Hepatocyte (in vitro differentiated cells): ENCODE measurements at regions not wholly inside any gene's neighbourhood (a gene's known extent, or its start where the extent isn't known, plus 50 kb on each side); places are given as distances from the start of the nearest gene placed in this dataset.

Experiments
- DNase-seq: peaks from one replicate; pipeline ENCODE4 v3.0.0-alpha.2; 2016; ENCODE audit warnings: low spot score
- H2AFZ ChIP-seq: fragments of 200-600 bp; sonication (generic); 2 replicates; pipeline ENCODE4 v1.6.0; 2016; ENCODE audit warnings: antibody characterized with exemption, mild to moderate bottlenecking
- H3K27ac ChIP-seq: fragments of 200-600 bp; sonication (generic); 2 replicates; pipeline ENCODE4 v1.5.1; 2016; ENCODE audit warnings: mild to moderate bottlenecking
- H3K27me3 ChIP-seq: fragments of 200-600 bp; sonication (generic); 2 replicates; pipeline ENCODE4 v1.6.1; 2016
- H3K36me3 ChIP-seq: fragments of 200-600 bp; sonication (generic); replicated peaks from 2 replicates; pipeline ENCODE4 v1.5.1; 2016; ENCODE audit warnings: low read depth; ENCODE audit not compliant: insufficient read depth
- H3K4me1 ChIP-seq: fragments of 200-600 bp; sonication (generic); 2 replicates; pipeline ENCODE4 v1.5.1; 2016; ENCODE audit warnings: mild to moderate bottlenecking, moderate library complexity; ENCODE audit not compliant: insufficient read depth
- H3K4me2 ChIP-seq: fragments of 200-600 bp; sonication (generic); 2 replicates; pipeline ENCODE4 v1.6.0; 2016
- H3K4me3 ChIP-seq: fragments of 200-600 bp; sonication (generic); 2 replicates; pipeline ENCODE4 v1.5.1; 2016; ENCODE audit warnings: mild to moderate bottlenecking
- H3K79me2 ChIP-seq: fragments of 200-600 bp; sonication (generic); 2 replicates; pipeline ENCODE4 v1.6.0; 2017; ENCODE audit warnings: mild to moderate bottlenecking
- H3K9me2 ChIP-seq: fragments of 200-600 bp; sonication (generic); replicated peaks from 2 replicates; pipeline ENCODE4 v1.6.0; 2017; ENCODE audit warnings: mild to moderate bottlenecking; ENCODE audit not compliant: insufficient read depth
- H3K9me3 ChIP-seq: fragments of 200-600 bp; sonication (generic); 2 replicates; pipeline ENCODE4 v1.5.1; 2016; ENCODE audit warnings: low read depth, mild to moderate bottlenecking
- H4K20me1 ChIP-seq: fragments of 200-600 bp; sonication (generic); 2 replicates; pipeline ENCODE4 v1.6.0; 2016; ENCODE audit warnings: mild to moderate bottlenecking; ENCODE audit not compliant: insufficient read depth, poor library complexity, severe bottlenecking
- EZH2 ChIP-seq: fragments of 200-600 bp; sonication (generic); IDR thresholded peaks from 2 replicates; pipeline ENCODE4 v1.6.1; 2016; ENCODE audit warnings: antibody characterized with exemption, mild to moderate bottlenecking, borderline replicate concordance
- EZH2phosphoT487 ChIP-seq: fragments of 200-600 bp; sonication (generic); IDR thresholded peaks from one replicate; pipeline ENCODE4 v1.6.1; 2018; ENCODE audit warnings: antibody characterized with exemption, mild to moderate bottlenecking, low read depth, moderate library complexity; ENCODE audit not compliant: unreplicated experiment, severe bottlenecking
- WGBS: methylation state at CpG from one replicate; pipeline ENCODE4 v1.1.6; 2016; ENCODE audit warnings: low lambda C conversion rate; ENCODE audit errors: missing lambda C conversion rate; 5-methylcytosine and 5-hydroxymethylcytosine counted together
- TF ChIP-seq, protein P1 (sequence below): fragments of 200-600 bp; sonication (generic); IDR thresholded peaks from 2 replicates; pipeline ENCODE4 v1.5.1; 2016; ENCODE audit warnings: antibody characterized with exemption, mild to moderate bottlenecking; ENCODE audit not compliant: poor library complexity

GRCh38 chr18:27656905-27657304, 471.8 kb upstream of the CHST9 start:
- H3K36me3 ChIP-seq = no peaks in the 10 kb centered on the region
- no peak overlapping the region for H3K4me3 ChIP-seq
- H3K4me1 ChIP-seq = no peaks in the 10 kb centered on the region
- no peak overlapping the region for H3K27ac ChIP-seq
- no peaks in the 10 kb centered on the region for H3K9me2 ChIP-seq
- DNase-seq = no peak
- H3K79me2 ChIP-seq = no peaks in the 10 kb centered on the region
- 64% methylated on average over 3 of the region's 3 CpGs for WGBS
- TF ChIP-seq, protein P1, sequence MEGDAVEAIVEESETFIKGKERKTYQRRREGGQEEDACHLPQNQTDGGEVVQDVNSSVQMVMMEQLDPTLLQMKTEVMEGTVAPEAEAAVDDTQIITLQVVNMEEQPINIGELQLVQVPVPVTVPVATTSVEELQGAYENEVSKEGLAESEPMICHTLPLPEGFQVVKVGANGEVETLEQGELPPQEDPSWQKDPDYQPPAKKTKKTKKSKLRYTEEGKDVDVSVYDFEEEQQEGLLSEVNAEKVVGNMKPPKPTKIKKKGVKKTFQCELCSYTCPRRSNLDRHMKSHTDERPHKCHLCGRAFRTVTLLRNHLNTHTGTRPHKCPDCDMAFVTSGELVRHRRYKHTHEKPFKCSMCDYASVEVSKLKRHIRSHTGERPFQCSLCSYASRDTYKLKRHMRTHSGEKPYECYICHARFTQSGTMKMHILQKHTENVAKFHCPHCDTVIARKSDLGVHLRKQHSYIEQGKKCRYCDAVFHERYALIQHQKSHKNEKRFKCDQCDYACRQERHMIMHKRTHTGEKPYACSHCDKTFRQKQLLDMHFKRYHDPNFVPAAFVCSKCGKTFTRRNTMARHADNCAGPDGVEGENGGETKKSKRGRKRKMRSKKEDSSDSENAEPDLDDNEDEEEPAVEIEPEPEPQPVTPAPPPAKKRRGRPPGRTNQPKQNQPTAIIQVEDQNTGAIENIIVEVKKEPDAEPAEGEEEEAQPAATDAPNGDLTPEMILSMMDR = no peak
- TF ChIP-seq EZH2 = no peak
- TF ChIP-seq EZH2phosphoT487 = no peak
- H3K9me3 ChIP-seq = no peaks in the 10 kb centered on the region
- H3K27me3 ChIP-seq = no peaks in the 10 kb centered on the region
- H2AFZ ChIP-seq = no peak overlapping the region
- no peaks in the 10 kb centered on the region for H4K20me1 ChIP-seq
- H3K4me2 ChIP-seq = no peak overlapping the region

DNA sequence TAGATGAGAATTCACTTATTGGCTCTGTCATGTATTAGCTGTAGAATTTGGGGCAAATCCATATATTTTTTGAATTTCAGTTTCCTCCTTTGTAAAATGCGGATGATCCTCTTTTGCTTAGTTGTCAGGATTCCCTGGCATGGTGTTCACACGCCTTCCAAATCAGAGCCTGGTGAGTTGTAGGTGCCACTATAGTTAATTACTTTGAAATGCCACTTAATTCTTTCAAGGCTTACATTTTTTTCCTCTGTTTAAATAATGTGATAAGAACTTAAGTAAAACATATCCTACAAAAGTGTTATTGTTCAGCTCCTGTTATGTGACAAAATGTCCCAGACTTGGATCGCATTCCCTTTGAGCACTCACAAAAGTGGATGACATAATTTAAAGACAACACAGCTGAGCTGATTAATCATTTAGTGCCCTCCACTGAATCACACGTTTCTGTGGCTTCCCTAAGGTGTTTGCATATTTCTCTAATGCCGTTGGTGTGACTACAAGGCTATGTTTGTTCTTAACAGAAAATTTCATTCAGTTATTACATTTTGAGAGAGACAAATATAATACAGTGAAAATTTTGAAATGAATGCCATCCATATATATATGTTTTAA, 471.2 kb upstream of the CHST9 start:
- WGBS = 65% methylated on average over 5 of the region's 5 CpGs
- Histone ChIP-seq H3K9me2 (no peaks in the 10 kb centered on the region), H3K4me2 (no peak overlapping the region), H2AFZ (no peak overlapping the region), H3K36me3 (no peaks in the 10 kb centered on the region), H4K20me1 (no peaks in the 10 kb centered on the region), H3K27me3 (no peaks in the 10 kb centered on the region), H3K4me1 (no peaks in the 10 kb centered on the region), H3K9me3 (no peaks in the 10 kb centered on the region), H3K27ac (no peak overlapping the region), H3K4me3 (no peak overlapping the region), H3K79me2 (no peaks in the 10 kb centered on the region)
- TF ChIP-seq, protein P1 = no peak
- TF ChIP-seq EZH2 = no peak
- no peak for TF ChIP-seq EZH2phosphoT487
- DNase-seq = no peak

- Histone ChIP-seq H3K27ac (no peak overlapping the region), H2AFZ (no peak overlapping the region), H3K9me2 (no peaks in the 10 kb centered on the region), H3K4me2 (no peak overlapping the region), H3K36me3 (no peaks in the 10 kb centered on the region), H3K27me3 (no peaks in the 10 kb centered on the region), H3K9me3 (no peaks in the 10 kb centered on the region), H3K4me1 (no peaks in the 10 kb centered on the region), H3K79me2 (no peaks in the 10 kb centered on the region), H3K4me3 (no peak overlapping the region), H4K20me1 (no peaks in the 10 kb centered on the region)
- TF ChIP-seq, protein P1 = no peak
- no peak for TF ChIP-seq EZH2
- TF ChIP-seq EZH2phosphoT487 = no peak
- no peak for DNase-seq
Observed at GRCh38 chr18:27653247-27653646, 468.1 kb upstream of the CHST9 start.
